GM23248 (cell line): ENCODE measurements at regions not wholly inside any gene's neighbourhood (a gene's known extent, or its start where the extent isn't known, plus 50 kb on each side); places are given as distances from the start of the nearest gene placed in this dataset.

Experiments used
- DNase-seq: peaks from one replicate; pipeline ENCODE4 v3.0.0-alpha.2; 2015
- H2AFZ ChIP-seq: fragments of 200-600 bp; sonication (generic); 2 replicates; pipeline ENCODE4 v1.6.1; 2016; ENCODE audit warnings: antibody characterized with exemption
- H3F3A ChIP-seq: fragments of 200-600 bp; sonication (generic); 2 replicates; pipeline ENCODE4 v1.6.1; 2016; ENCODE audit warnings: mild to moderate bottlenecking, antibody characterized with exemption, mixed run types; ENCODE audit not compliant: insufficient read depth
- H3K27ac ChIP-seq: fragments of 200-600 bp; sonication (generic); 2 replicates; pipeline ENCODE4 v1.5.1; 2016; ENCODE audit warnings: mild to moderate bottlenecking
- H3K27me3 ChIP-seq: fragments of 200-600 bp; sonication (generic); replicated peaks from 2 replicates; pipeline ENCODE4 v1.6.1; 2016; ENCODE audit warnings: mild to moderate bottlenecking; ENCODE audit not compliant: insufficient read depth
- H3K36me3 ChIP-seq: fragments of 200-600 bp; sonication (generic); 2 replicates; pipeline ENCODE4 v1.6.1; 2016; ENCODE audit warnings: low read depth, mild to moderate bottlenecking
- H3K4me1 ChIP-seq: fragments of 200-600 bp; sonication (generic); 2 replicates; pipeline ENCODE4 v1.6.1; 2016; ENCODE audit warnings: mild to moderate bottlenecking; ENCODE audit not compliant: insufficient read depth
- H3K4me2 ChIP-seq: fragments of 200-600 bp; sonication (generic); one replicate; pipeline ENCODE4 v1.6.1; 2016; ENCODE audit warnings: mild to moderate bottlenecking; ENCODE audit not compliant: unreplicated experiment
- H3K4me3 ChIP-seq: fragments of 200-600 bp; sonication (generic); 2 replicates; pipeline ENCODE4 v1.5.1; 2016; ENCODE audit warnings: mild to moderate bottlenecking
- H3K79me2 ChIP-seq: fragments of 200-600 bp; sonication (generic); 2 replicates; pipeline ENCODE4 v1.6.1; 2016; ENCODE audit warnings: mild to moderate bottlenecking; ENCODE audit not compliant: insufficient read depth
- H3K9ac ChIP-seq: fragments of 200-600 bp; sonication (generic); 2 replicates; pipeline ENCODE4 v1.6.1; 2016; ENCODE audit warnings: mild to moderate bottlenecking
- H3K9me2 ChIP-seq: fragments of 200-600 bp; sonication (generic); 2 replicates; pipeline ENCODE4 v1.6.1; 2016; ENCODE audit warnings: mixed run types, mild to moderate bottlenecking, moderate library complexity; ENCODE audit not compliant: insufficient read depth
- H3K9me3 ChIP-seq: fragments of 200-600 bp; sonication (generic); one replicate; pipeline ENCODE4 v1.6.1; 2017; ENCODE audit warnings: low read depth
- H4K20me1 ChIP-seq: fragments of 200-600 bp; sonication (generic); 2 replicates; pipeline ENCODE4 v1.6.0; 2016; ENCODE audit not compliant: insufficient read depth
- EZH2 ChIP-seq: fragments of 200-600 bp; sonication (generic); IDR thresholded peaks from 2 replicates; pipeline ENCODE4 v1.6.1; 2018; ENCODE audit warnings: antibody characterized with exemption, mild to moderate bottlenecking; ENCODE audit not compliant: insufficient read depth, poor library complexity, severe bottlenecking
- EZH2phosphoT487 ChIP-seq: fragments of 200-600 bp; sonication (generic); IDR thresholded peaks from 2 replicates; pipeline ENCODE4 v1.6.1; 2018; ENCODE audit warnings: antibody characterized with exemption, moderate library complexity, mild to moderate bottlenecking, low read depth; ENCODE audit not compliant: insufficient read depth
- WGBS, 2 experiments: methylation state at CpG; one replicate each; pipeline ENCODE4 v1.1.6; 2015 to 2017; ENCODE audit warnings: low lambda C conversion rate in 2 of 2, low coverage in 1 of 2; ENCODE audit errors: missing lambda C conversion rate in 2 of 2; 5-methylcytosine and 5-hydroxymethylcytosine counted together
- in situ Hi-C: fragments of 300-500 bp; cut with MboI; formaldehyde crosslinking; loops from 2 replicates; pipeline ENCODE4 v1.15.0; 2020

DNA sequence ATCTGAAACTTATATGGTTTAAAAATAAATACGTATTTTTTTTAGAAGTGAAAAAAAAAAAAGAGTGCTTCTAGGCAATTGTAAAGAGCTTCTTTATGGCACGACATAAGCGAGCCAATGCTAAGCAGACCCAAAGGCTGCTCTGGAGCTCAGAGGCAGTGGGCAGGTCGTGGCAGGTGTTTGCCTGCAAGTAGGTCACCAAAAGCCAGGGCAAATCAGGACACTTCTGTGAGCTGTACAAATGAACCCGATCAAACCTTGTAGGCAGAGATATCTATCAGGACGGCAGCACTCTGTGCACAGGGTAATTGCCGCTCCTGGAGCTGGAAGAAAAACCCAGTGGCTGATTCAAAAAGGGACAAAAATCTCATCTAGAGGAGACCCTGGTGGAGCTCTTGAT lies 75.9 kb downstream of the IRX2 start:
- H3K9me3 ChIP-seq = no peaks in the 10 kb centered on the region
- in situ Hi-C loops = no loop called here
- no peak overlapping the region for H3K4me2 ChIP-seq
- no peak overlapping the region for H3K9ac ChIP-seq
- H3K27me3 ChIP-seq = 0 out of 2 replicates have a peak, but pooled peaks cover 4% of the 10 kb centered on the region
- H3K79me2 ChIP-seq = no peaks in the 10 kb centered on the region
- no peak for DNase-seq
- no peaks in the 10 kb centered on the region for H4K20me1 ChIP-seq
- TF ChIP-seq EZH2phosphoT487 = no peak
- no peak for TF ChIP-seq EZH2
- no peaks in the 10 kb centered on the region for H3F3A ChIP-seq
- H2AFZ ChIP-seq = no peak overlapping the region
- no peaks in the 10 kb centered on the region for H3K4me1 ChIP-seq
- 38 to 43% methylated on average over 7 of the region's 7 CpGs for WGBS, 2 experiments
- no peak overlapping the region for H3K27ac ChIP-seq
- no peaks in the 10 kb centered on the region for H3K36me3 ChIP-seq
- no peaks in the 10 kb centered on the region for H3K9me2 ChIP-seq
- H3K4me3 ChIP-seq = no peak overlapping the region

DNA sequence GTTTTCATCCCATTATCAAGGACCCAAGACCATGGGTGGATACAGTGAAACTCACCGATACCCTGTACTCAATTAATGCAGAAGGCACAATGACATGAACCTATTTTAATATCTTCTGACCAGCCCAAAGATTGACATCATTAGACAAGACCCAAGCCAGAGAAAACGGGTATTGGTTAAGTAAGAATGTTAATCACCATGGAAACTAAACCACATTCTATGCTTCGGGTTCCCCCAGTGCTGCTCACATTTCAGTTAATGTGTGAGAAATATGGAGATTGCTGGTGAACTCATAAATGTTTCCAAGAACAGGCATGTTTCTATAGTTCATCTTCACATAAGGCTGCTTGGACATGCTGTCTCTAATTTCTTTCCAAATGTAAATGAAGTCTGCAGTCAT lies 77.0 kb downstream of the IRX2 start:
- Histone ChIP-seq H3K9me2 (no peaks in the 10 kb centered on the region), H2AFZ (no peak overlapping the region), H3K27ac (no peak overlapping the region), H3K36me3 (no peaks in the 10 kb centered on the region), H3K9ac (no peak overlapping the region), H3K4me1 (no peaks in the 10 kb centered on the region), H4K20me1 (no peaks in the 10 kb centered on the region), H3K9me3 (no peaks in the 10 kb centered on the region), H3F3A (no peaks in the 10 kb centered on the region), H3K79me2 (no peaks in the 10 kb centered on the region), H3K4me3 (no peak overlapping the region), H3K4me2 (no peak overlapping the region), H3K27me3 (0 out of 2 replicates have a peak, but pooled peaks cover 4% of the 10 kb centered on the region)
- WGBS, 2 experiments = 4 to 5% methylated on average over 3 of the region's 3 CpGs
- in situ Hi-C loops = no loop called here
- DNase-seq = no peak
- TF ChIP-seq EZH2 (no peak), EZH2phosphoT487 (no peak)

DNA sequence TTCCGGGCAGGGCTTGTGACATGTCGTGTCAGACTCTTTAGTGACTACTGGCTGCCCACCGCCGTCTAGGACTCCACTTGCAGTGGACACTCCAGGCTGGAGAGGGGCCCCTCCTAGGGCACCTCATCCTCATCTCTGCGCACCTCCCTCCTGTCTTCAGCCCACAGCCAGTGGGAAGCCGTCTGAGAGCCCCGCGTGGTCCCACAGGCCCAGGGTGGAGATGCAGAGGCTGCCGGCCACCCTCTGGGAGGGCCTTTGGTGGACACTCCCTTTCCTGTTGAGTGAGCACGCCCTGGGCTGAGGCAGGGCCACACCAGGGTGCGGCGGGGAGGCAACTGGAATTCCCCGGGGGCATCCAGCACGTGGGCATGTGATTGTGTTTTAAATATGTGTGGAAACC lies 80.5 kb downstream of the IRX2 start:
- no peak overlapping the region for H3K27ac ChIP-seq
- no peaks in the 10 kb centered on the region for H3K4me1 ChIP-seq
- no peak overlapping the region for H3K9ac ChIP-seq
- in situ Hi-C loops = no loop called here
- no peak overlapping the region for H3K4me2 ChIP-seq
- H4K20me1 ChIP-seq = no peaks in the 10 kb centered on the region
- H3K36me3 ChIP-seq = no peaks in the 10 kb centered on the region
- H3K4me3 ChIP-seq = no peak overlapping the region
- H2AFZ ChIP-seq = no peak overlapping the region
- no peaks in the 10 kb centered on the region for H3K9me2 ChIP-seq
- no peak for TF ChIP-seq EZH2
- TF ChIP-seq EZH2phosphoT487 = no peak
- 0 out of 2 replicates have a peak, but pooled peaks cover 4% of the 10 kb centered on the region for H3K27me3 ChIP-seq
- H3F3A ChIP-seq = no peaks in the 10 kb centered on the region
- DNase-seq = no peak
- WGBS, 2 experiments = 52 to 54% methylated on average over 14 of the region's 14 CpGs
- no peaks in the 10 kb centered on the region for H3K9me3 ChIP-seq
- no peaks in the 10 kb centered on the region for H3K79me2 ChIP-seq

DNA sequence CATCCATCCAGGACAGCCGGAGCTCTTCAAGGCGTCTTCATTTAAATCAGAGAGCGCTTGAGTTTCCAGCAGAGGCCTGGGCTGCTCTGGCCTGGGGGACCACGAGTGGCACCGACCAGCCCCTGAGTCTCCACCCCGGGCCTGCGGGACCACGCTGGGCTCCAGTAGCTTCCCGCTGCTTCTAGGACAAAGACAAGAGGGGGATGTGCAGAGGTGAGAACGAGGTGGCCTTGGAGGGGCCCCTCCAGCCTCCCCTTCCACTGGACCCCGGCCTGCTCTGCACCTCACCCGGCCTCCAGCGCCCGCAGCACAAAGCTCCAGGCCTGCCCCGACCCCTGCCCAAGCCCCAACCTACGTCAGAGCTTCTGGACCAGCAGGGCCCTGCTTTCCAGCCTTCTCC lies 81.6 kb downstream of the IRX2 start:
- no peaks in the 10 kb centered on the region for H3K9me3 ChIP-seq
- H3K36me3 ChIP-seq = no peaks in the 10 kb centered on the region
- H3K79me2 ChIP-seq = no peaks in the 10 kb centered on the region
- WGBS, 2 experiments = 67 to 71% methylated on average over 15 to 16 of the region's 16 CpGs
- no peak overlapping the region for H3K9ac ChIP-seq
- H3K27ac ChIP-seq = no peak overlapping the region
- H3K9me2 ChIP-seq = no peaks in the 10 kb centered on the region
- no peak overlapping the region for H2AFZ ChIP-seq
- no peaks in the 10 kb centered on the region for H3F3A ChIP-seq
- 0 out of 2 replicates have a peak, but pooled peaks cover 4% of the 10 kb centered on the region for H3K27me3 ChIP-seq
- H4K20me1 ChIP-seq = no peaks in the 10 kb centered on the region
- DNase-seq = no peak
- no peak overlapping the region for H3K4me3 ChIP-seq
- no peaks in the 10 kb centered on the region for H3K4me1 ChIP-seq
- in situ Hi-C loops = no loop called here
- no peak for TF ChIP-seq EZH2
- TF ChIP-seq EZH2phosphoT487 = no peak
- no peak overlapping the region for H3K4me2 ChIP-seq

DNA sequence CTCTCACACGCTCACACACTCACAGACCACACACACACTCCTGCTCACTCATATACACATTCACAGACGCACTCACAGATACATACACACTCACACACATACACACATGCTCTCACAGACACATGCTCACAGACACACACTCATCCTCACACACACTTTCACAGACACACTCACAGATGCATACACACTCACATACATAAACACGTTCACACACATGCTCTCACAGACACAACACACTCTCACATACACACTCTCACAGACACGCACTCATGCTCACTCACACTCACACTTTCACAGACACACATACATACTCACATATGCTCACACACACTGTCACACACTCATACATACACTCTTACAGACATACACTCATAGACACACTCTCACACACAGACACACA lies 82.2 kb downstream of the IRX2 start:
- no peaks in the 10 kb centered on the region for H3K9me2 ChIP-seq
- no peak overlapping the region for H3K9ac ChIP-seq
- no peak overlapping the region for H2AFZ ChIP-seq
- no peaks in the 10 kb centered on the region for H3K9me3 ChIP-seq
- no peaks in the 10 kb centered on the region for H3K36me3 ChIP-seq
- no peak for DNase-seq
- no peak overlapping the region for H3K4me3 ChIP-seq
- H4K20me1 ChIP-seq = no peaks in the 10 kb centered on the region
- H3K4me2 ChIP-seq = no peak overlapping the region
- no peaks in the 10 kb centered on the region for H3K79me2 ChIP-seq
- H3K4me1 ChIP-seq = no peaks in the 10 kb centered on the region
- in situ Hi-C loops = no loop called here
- no peak for TF ChIP-seq EZH2
- no peak for TF ChIP-seq EZH2phosphoT487
- 0 out of 2 replicates have a peak, but pooled peaks cover 4% of the 10 kb centered on the region for H3K27me3 ChIP-seq
- H3K27ac ChIP-seq = no peak overlapping the region
- H3F3A ChIP-seq = no peaks in the 10 kb centered on the region
- WGBS, 2 experiments = 52 to 65% methylated on average over 4 of the region's 4 CpGs
